ENCODE measurements at regions not wholly inside any gene's neighbourhood (a gene's known extent, or its start where the extent isn't known, plus 50 kb on each side); places are given as distances from the start of the nearest gene placed in this dataset.

DNA sequence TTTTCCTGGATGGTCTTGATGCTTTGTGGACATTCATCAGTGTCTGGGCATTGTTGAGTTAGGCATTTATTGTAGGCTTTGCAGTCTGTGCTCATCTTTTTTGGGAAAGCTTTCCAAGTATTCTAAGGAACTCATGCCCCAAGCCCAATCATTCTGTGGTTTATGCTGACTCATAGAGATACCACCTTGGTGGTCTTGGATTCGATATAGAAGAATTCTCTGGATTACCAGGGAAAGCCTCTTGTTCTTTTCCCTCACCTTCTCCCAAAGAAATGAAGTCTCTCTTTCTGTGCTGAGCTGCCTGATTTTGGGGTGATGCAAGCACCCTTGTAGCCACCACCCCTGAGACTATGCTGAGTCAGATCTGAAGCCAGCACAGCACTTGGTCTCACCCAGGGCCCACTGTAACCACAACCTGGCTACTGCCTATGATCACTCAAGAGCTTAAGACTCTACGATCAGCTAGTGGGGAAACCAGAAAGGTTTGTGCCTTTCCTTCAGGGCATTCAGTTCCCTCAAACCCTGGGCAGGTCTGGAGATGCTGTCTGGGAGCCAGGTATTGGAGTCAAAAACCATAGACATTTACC is 422.6 kb downstream of the NUF2 start:
- DNase-seq (ENCODE audit: low read depth), result no peak

DNA sequence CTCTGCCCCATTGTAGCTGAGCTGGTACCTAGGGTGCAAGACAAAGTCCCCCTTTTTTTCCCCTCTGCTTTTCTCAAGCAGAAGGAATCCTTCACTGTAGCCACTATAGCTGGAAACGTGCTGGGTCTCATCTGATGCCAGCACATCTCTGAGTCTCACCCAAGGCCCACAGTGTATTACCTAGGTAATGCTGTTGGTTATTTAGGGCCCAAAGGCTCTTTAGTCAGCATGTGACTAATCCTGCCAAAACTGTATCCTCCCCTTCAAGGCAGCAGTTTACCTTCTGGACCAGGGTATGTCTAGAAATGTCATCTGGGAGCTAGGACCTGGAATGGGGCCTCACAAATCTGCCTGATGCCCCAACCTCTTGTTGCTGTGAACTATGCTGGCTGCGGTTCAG is 423.4 kb downstream of the NUF2 start:
- DNase-seq (ENCODE audit: low read depth), result no peak

DNA sequence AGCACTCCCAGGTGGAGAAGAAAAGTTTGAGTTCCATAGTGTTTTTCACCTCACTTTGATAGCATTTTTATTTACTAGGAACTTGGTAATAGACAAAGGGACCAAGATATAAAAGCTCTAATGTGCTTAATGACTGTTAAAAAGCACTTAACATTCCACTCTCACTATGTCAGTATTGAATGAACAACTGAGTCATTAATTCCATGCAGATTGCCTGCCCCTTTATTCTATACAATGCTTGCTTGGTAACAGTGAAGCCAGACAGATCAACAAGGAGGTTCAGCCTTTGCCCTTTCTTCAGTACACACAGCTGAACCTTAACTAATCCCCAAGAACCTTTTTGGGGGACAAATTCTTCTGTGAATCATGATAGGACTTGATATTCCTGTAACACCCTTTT is 425.5 kb downstream of the NUF2 start:
- DNase-seq (ENCODE audit: low read depth), result no peak

GRCh38 chr1:163747855-163748254 is 426.1 kb downstream of the NUF2 start:
- no peak for DNase-seq (ENCODE audit: low read depth)

- no peak for DNase-seq (ENCODE audit: low read depth)
Observed at GRCh38 chr1:163758977-163759670, 437.4 kb downstream of the NUF2 start.

DNA sequence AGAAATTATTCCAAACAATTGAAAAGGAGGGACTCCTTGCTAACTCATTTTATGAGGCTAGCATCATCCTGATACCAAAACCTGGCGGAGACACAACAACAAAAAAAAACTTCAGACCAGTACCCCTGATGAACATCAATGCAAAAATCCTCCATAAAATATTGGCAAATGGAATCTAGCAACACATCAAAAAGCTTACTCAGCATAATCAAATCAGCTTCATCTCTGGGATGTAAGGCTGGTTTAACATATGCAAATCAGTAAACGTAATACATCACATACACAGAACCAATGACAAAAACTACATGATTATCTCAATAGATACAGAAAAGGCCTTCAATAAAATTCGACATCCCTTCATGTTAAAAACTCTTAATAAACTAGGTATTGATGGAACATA is 440.1 kb downstream of the NUF2 start:
- no peak for DNase-seq (ENCODE audit: low read depth)

- no peak for DNase-seq (ENCODE audit: low read depth)
Observed at GRCh38 chr1:163766257-163766918, 444.6 kb downstream of the NUF2 start.

DNA sequence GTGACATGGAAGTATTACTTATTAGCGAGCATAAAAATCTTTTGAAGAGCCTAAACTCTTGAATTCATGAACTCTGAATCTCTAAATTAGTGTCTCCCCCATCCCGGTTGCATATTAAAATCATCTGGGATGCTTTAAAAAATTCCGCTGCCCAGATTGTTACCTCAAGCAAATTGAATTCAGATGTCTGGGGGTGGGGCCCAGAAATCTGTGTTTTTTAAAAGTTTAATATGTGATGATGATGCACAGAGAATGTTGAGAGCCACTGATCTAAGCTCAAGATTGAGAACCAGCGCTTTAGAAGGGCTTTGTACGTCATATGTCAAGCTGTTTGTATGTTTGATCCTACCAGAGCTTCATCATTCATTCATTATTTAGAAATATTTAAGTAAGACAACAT is 446.8 kb downstream of the NUF2 start:
- peak; percentile 10 for DNase-seq (ENCODE audit: low read depth)

- DNase-seq (ENCODE audit: low read depth), result no peak
Observed at GRCh38 chr1:163770265-163770664, 448.5 kb downstream of the NUF2 start.

DNA sequence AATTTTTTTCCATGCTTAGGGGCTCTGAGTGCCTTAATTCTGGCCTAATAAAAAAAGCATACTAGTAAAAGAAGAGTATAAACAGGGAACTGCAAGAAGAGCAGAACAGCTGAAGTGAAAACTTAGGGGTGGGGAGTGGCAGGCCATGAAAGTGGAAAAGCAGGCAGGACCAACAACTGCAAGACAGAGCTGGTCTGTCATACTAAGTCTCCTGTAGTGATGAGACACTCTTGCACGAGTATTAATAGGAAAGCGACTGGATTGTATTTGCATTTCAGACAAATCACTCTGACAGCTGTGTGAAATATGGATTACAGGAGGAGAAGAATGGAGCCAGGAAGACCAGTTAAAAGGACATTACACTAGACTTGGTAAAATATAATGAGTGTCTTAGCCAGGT is 449.9 kb downstream of the NUF2 start:
- no peak for DNase-seq (ENCODE audit: low read depth)

DNA sequence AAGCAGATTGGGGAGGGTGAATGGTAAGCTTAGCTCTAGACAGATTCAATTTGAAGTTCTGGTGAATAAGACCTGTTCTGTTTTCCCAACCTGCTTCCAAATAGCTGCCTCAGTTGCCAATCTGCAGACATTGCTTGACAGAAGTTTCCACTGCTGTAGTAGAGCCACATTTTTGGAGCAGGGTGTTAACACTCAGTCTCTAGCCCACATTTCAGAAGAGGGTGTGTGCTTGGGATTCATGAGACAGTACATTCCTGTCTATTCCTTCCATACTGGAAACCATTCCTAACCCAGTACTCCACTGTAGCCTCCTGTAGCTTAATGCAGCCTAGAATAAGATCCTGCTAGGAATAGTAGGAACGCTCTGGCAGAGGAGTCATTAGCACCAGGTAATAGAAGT is 450.5 kb downstream of the NUF2 start:
- no peak for DNase-seq (ENCODE audit: low read depth)

DNA sequence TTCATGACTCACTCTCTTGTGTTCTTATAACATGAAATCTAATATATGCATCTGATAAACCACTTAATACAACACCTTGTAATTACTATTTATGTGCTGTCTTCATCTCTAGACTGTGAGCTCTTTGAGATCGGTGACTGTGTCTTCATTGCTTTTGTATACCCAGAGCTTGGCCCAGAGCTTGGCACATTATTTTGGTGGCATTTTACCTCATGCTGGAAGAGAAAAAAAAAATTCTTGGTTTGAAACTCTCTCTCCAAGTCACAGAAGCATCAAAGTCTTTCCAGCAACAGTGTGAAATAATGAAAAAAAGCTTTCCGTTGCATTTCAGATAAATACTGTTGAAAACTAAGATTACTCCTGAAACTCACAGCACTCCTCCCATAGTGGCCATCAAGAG is 451.6 kb downstream of the NUF2 start:
- DNase-seq (ENCODE audit: low read depth), result no peak

DNA sequence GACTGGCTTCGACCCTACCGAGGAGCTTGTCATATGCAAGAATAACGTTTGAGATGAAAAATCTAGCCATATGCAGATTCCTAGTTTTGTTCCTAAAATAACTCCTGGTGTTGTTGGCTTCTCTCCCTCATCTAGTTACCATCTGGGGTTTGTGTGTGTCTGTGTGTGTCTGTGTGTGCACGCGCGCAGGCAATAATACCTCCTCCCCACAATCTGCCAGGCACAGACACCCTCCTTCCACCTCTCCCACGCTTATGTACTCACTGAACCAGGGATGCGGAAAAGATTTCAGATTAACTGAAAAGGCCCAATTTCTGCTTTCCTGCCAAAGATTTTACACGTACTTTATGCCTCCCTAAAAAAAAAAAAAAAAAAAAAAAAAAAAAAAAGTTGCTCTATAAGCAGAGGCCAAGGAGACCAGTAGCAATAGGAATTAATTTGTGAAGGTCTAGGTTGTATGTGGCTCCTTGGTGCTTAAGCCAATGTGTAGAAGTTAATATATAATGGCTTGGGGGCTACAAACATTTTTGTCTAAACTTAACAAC is 452.7 kb downstream of the NUF2 start:
- no peak for DNase-seq (ENCODE audit: low read depth)

DNA sequence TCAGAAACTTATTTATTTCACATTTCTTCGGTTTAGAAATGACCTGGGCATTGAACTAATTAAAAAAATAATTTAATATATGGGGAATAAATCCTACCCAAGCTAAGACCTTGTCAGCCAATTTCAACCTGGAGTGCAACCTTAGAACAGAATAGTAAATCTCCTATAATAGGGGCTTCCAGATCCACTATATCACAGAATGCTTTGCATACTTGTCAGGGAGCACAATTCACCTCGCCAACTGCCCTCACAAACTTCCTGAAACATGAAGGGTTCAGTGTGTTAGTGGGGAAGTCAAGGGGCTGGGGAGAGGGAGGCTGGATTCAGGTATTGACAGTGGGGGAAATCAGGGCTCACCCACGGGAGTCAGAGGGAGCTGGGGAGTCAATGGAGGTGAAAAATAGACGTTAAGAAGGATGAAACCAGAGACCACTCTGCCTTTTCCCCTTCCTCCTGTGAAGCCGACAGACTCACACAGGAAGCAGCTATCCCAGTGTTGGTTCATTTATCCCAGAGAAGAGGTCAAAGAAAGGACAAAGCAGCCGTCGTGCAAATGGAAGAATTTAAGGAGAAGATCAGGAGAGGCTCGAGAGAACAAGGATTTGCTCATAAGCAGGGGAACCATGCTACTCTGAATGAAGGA is 453.3 kb downstream of the NUF2 start:
- no peak for DNase-seq (ENCODE audit: low read depth)

DNA sequence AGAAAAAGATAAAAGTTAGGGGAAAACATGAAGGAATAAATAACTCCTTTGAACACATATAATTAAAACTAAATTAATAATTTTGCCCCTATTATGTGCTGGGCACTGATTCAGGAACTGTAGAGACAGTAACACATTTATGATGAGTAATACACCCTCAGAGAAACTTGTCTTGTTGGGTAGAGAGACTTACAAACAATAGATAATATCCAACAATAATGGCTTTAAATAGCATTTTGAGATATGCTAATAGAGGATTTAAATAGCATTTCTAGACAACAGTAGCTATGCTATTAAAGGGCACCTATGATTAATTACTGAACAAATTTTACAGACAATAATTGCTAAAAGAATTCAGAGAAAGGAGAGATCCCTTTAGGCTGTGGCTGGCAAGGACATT is 455.5 kb downstream of the NUF2 start:
- DNase-seq (ENCODE audit: low read depth), result no peak

GRCh38 chr1:163781146-163781545 is 459.4 kb downstream of the NUF2 start:
- DNase-seq (ENCODE audit: low read depth), result no peak

GRCh38 chr1:163785868-163786405 is 464.2 kb downstream of the NUF2 start:
- no peak for DNase-seq (ENCODE audit: low read depth)

- DNase-seq (ENCODE audit: low read depth), result no peak
Observed at GRCh38 chr1:163789911-163790310, 468.2 kb downstream of the NUF2 start.

DNA sequence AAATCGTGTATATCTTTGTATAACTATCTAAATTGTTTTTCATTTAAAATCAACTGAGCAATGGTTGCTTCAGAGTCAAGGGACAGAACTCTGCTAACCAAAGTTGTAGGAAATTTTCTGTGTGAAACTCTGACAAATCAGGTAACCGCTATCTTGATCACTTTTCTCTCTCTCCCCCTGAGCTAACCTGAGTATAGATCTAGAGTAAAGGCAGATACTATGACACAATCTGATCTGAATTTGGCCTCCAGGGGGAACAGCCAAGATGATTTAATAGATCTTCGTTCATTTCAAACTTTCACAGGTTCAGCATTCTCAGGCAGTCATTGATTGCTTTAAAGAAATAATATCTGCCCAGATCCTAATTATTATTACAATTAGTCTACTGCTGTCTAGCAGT is 472.8 kb downstream of the NUF2 start:
- DNase-seq (ENCODE audit: low read depth), result no peak

- DNase-seq (ENCODE audit: low read depth), result peak; percentile 16
Observed at GRCh38 chr1:163796394-163796821, 474.7 kb downstream of the NUF2 start.

- no peak for DNase-seq (ENCODE audit: low read depth)
Observed at GRCh38 chr1:163797816-163798215, 476.1 kb downstream of the NUF2 start.

DNA sequence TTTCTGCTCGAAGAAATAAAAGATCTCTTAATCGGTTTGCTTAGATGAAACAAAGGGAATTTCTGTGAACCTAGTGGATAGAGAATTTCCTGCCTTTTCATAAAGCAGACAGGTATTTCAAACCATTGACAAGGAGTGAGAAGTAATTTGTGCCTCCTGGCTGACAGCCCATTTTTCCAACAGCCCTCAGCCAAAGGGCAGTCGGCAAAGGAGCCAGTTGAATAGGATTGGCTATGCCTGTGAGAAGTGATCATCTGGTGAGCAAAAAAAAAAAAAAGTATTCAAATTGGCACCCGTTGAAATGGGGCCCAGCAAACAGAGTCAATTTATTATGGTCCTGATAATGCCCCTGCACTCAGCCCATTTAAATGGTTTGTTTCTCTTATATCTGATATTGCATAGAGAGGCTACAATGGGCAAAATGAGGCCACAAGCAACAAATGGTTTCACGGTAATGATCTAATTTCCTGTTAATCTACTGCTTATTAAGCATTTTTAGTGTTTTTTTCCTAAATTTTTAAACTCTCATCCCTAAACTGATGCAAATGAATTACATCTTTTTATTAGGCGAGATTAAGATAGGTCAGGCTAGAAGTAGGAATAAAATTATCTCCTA is 477.5 kb downstream of the NUF2 start:
- no peak for DNase-seq (ENCODE audit: low read depth)
